Liver (tissue), 8 donors: ENCODE measurements at regions not wholly inside any gene's neighbourhood (a gene's known extent, or its start where the extent isn't known, plus 50 kb on each side); places are given as distances from the start of the nearest gene placed in this dataset.

Experiments
- DNase-seq: peaks from one replicate; pipeline ENCODE4 v3.0.0-alpha.2; 2017; ENCODE audit warnings: low spot score
- H3K27ac ChIP-seq, 2 donors: one replicate each; pipeline ENCODE4 v1.7.0; 2013; ENCODE audit warnings: inconsistent platforms in 2 of 2, low read length in 2 of 2, control low read depth in 1 of 2, low read depth in 1 of 2, mild to moderate bottlenecking in 1 of 2
- H3K27me3 ChIP-seq, 4 donors: one replicate each; pipeline versions ENCODE4 v1.6.1 to v1.7.0; 2013; ENCODE audit warnings: low read length in 3 of 4, inconsistent platforms in 1 of 4, mild to moderate bottlenecking in 1 of 4, moderate library complexity in 1 of 4; ENCODE audit not compliant: control insufficient read depth in 4 of 4, insufficient read depth in 4 of 4
- H3K36me3 ChIP-seq, 4 donors: one replicate each; pipeline versions ENCODE4 v1.6.1 to v1.7.0; 2013; ENCODE audit warnings: low read length in 3 of 4, mild to moderate bottlenecking in 3 of 4, low read depth in 1 of 4, moderate library complexity in 1 of 4; ENCODE audit not compliant: control insufficient read depth in 4 of 4, insufficient read depth in 3 of 4
- H3K4me1 ChIP-seq, 4 donors: one replicate each; pipeline versions ENCODE4 v1.6.1 to v1.7.0; 2013; ENCODE audit warnings: low read length in 3 of 4, mild to moderate bottlenecking in 3 of 4, moderate library complexity in 1 of 4; ENCODE audit not compliant: control insufficient read depth in 4 of 4, insufficient read depth in 4 of 4
- H3K4me3 ChIP-seq, 3 donors: one replicate each; pipeline versions ENCODE4 v1.6.1 to v1.7.0; 2013; ENCODE audit warnings: low read length in 3 of 3, control low read depth in 1 of 3, low read depth in 1 of 3, mild to moderate bottlenecking in 1 of 3
- H3K9ac ChIP-seq, 2 donors: one replicate each; pipeline ENCODE4 v1.7.0; 2013; ENCODE audit warnings: low read length in 2 of 2, mild to moderate bottlenecking in 2 of 2, moderate library complexity in 2 of 2, control low read depth in 1 of 2, low read depth in 1 of 2
- H3K9me3 ChIP-seq, 4 donors: one replicate each; pipeline versions ENCODE4 v1.6.1 to v1.7.0; 2013; ENCODE audit warnings: low read length in 3 of 4; ENCODE audit not compliant: control insufficient read depth in 4 of 4
- EGR1 ChIP-seq, 2 donors: IDR thresholded peaks; 2 replicates each; pipeline ENCODE4 v1.6.1; 2016 to 2018; ENCODE audit warnings: antibody characterized with exemption in 2 of 2, low read depth in 2 of 2
- FOXA1 ChIP-seq: IDR thresholded peaks from 2 replicates; pipeline ENCODE4 v1.6.1; 2016; ENCODE audit warnings: antibody characterized with exemption
- FOXA2 ChIP-seq: IDR thresholded peaks from 2 replicates; pipeline ENCODE4 v1.6.1; 2016; ENCODE audit warnings: antibody characterized with exemption
- GABPA ChIP-seq, 2 donors: IDR thresholded peaks in 1 of 2; conservative IDR thresholded peaks in 1 of 2; 2 replicates each; pipeline ENCODE4 v1.6.1; 2016; ENCODE audit warnings: antibody characterized with exemption in 2 of 2, mild to moderate bottlenecking in 1 of 2, moderate library complexity in 1 of 2
- HNF4A ChIP-seq, 2 donors: conservative IDR thresholded peaks; 2 replicates each; pipeline ENCODE4 v1.6.1; 2016; ENCODE audit warnings: antibody characterized with exemption in 2 of 2, mild to moderate bottlenecking in 2 of 2
- HNF4G ChIP-seq: IDR thresholded peaks from 2 replicates; pipeline ENCODE4 v1.6.1; 2016; ENCODE audit warnings: antibody characterized with exemption
- MAX ChIP-seq: IDR thresholded peaks from 2 replicates; pipeline ENCODE4 v1.6.1; 2016; ENCODE audit warnings: antibody characterized with exemption
- NR2F2 ChIP-seq: IDR thresholded peaks from 2 replicates; pipeline ENCODE4 v1.6.1; 2016; ENCODE audit warnings: antibody characterized with exemption
- RAD21 ChIP-seq, 2 donors: IDR thresholded peaks; 2 replicates each; pipeline ENCODE4 v1.6.1; 2016; ENCODE audit warnings: antibody characterized with exemption in 2 of 2, mild to moderate bottlenecking in 2 of 2
- RXRA ChIP-seq, 2 donors: IDR thresholded peaks; 2 replicates each; pipeline ENCODE4 v1.6.1; 2017 to 2018; ENCODE audit warnings: antibody characterized with exemption in 2 of 2, mild to moderate bottlenecking in 1 of 2
- SP1 ChIP-seq: IDR thresholded peaks from 2 replicates; pipeline ENCODE4 v1.6.1; 2018; ENCODE audit warnings: antibody characterized with exemption, mild to moderate bottlenecking
- TAF1 ChIP-seq: conservative IDR thresholded peaks from 2 replicates; pipeline ENCODE4 v1.6.1; 2016; ENCODE audit warnings: antibody characterized with exemption, mild to moderate bottlenecking
- YY1 ChIP-seq: IDR thresholded peaks from 2 replicates; pipeline ENCODE4 v1.6.1; 2016; ENCODE audit warnings: antibody characterized with exemption, mild to moderate bottlenecking
- WGBS: extraction: QIAGEN DNeasy Blood & Tissue Kit; methylation state at CpG from one replicate; pipeline ENCODE4 v1.1.7; 2013; 5-methylcytosine and 5-hydroxymethylcytosine counted together
- TF ChIP-seq, protein P1 (sequence below): IDR thresholded peaks from 2 replicates; pipeline ENCODE4 v1.6.1; 2016; ENCODE audit warnings: antibody characterized with exemption
- TF ChIP-seq, protein P2 (sequence below): fragments of 150-350 bp; IDR thresholded peaks from 2 replicates; pipeline ENCODE4 v1.5.1; 2017; ENCODE audit warnings: improper control_type of control experiment, low read depth, low read length; ENCODE audit not compliant: missing input control
- donor health status: healthy.
- donor health status: healthy.
- donor health status: healthy.
- donor health status: healthy.
- donor health status: healthy.

- Histone ChIP-seq H3K27me3 (no peaks in the 10 kb centered on the region), H3K36me3 (no peaks in the 10 kb centered on the region), H3K27ac (no peak overlapping the region), H3K9ac (no peak overlapping the region), H3K4me3 (no peak overlapping the region), H3K4me1 (no peaks in the 10 kb centered on the region), H3K9me3 (no peaks in the 10 kb centered on the region)
- WGBS, result 90% methylated on average over 42 of the region's 42 CpGs
- peak; percentile 24 for DNase-seq
- TF ChIP-seq HNF4G (no peak), FOXA2 (no peak), TAF1 (no peak), YY1 (no peak), MAX (no peak), HNF4A (conservative IDR thresholded peaks at IDR 0.05) (no peak)
Measured at GRCh38 chr22:48899523-48900326, 927.9 kb downstream of the BRD1 start.

- Histone ChIP-seq H3K9ac (no peak overlapping the region), H3K27ac (no peak overlapping the region), H3K4me1 (no peaks in the 10 kb centered on the region), H3K9me3 (no peaks in the 10 kb centered on the region), H3K36me3 (no peaks in the 10 kb centered on the region), H3K27me3 (no peaks in the 10 kb centered on the region), H3K4me3 (no peak overlapping the region)
- TF ChIP-seq HNF4A (conservative IDR thresholded peaks at IDR 0.05) (no peak), NR2F2 (no peak), FOXA1 (no peak), MAX (no peak), SP1 (no peak), RXRA (IDR thresholded peaks at IDR 0.05) (no peak), RAD21 (IDR thresholded peaks at IDR 0.05) (no peak), GABPA (IDR thresholded peaks at IDR 0.05 in 1 of 2, conservative IDR thresholded peaks at IDR 0.05 in 1 of 2) (no peak), YY1 (no peak), EGR1 (IDR thresholded peaks at IDR 0.05; ENCODE audit: low read depth in 2 of 2) (no peak)
- TF ChIP-seq, protein P1, sequence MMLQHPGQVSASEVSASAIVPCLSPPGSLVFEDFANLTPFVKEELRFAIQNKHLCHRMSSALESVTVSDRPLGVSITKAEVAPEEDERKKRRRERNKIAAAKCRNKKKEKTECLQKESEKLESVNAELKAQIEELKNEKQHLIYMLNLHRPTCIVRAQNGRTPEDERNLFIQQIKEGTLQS, result no peak
- TF ChIP-seq, protein P2, sequence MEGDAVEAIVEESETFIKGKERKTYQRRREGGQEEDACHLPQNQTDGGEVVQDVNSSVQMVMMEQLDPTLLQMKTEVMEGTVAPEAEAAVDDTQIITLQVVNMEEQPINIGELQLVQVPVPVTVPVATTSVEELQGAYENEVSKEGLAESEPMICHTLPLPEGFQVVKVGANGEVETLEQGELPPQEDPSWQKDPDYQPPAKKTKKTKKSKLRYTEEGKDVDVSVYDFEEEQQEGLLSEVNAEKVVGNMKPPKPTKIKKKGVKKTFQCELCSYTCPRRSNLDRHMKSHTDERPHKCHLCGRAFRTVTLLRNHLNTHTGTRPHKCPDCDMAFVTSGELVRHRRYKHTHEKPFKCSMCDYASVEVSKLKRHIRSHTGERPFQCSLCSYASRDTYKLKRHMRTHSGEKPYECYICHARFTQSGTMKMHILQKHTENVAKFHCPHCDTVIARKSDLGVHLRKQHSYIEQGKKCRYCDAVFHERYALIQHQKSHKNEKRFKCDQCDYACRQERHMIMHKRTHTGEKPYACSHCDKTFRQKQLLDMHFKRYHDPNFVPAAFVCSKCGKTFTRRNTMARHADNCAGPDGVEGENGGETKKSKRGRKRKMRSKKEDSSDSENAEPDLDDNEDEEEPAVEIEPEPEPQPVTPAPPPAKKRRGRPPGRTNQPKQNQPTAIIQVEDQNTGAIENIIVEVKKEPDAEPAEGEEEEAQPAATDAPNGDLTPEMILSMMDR, result no peak
- DNase-seq, result peak; percentile 28
- WGBS, result 78% methylated on average over 21 of the region's 21 CpGs
Measured at GRCh38 chr22:48898524-48899250, 929.0 kb downstream of the BRD1 start.
